ENCODE measurements at regions not wholly inside any gene's neighbourhood (a gene's known extent, or its start where the extent isn't known, plus 50 kb on each side); places are given as distances from the start of the nearest gene placed in this dataset.
"Not testable (repeated sequence)": the region's sequence is repeated elsewhere in the genome, so short reads cannot be mapped to it uniquely, and the experiment has no call there.

- DNase-seq, result no peak
These were observed 866.3 kb upstream of the SPRY2 start for GRCh38 chr13:81207231-81207630.

- no peak for DNase-seq
These were observed 862.9 kb upstream of the SPRY2 start for GRCh38 chr13:81203783-81204182.

GRCh38 chr13:81199956-81200355 lies 859.0 kb upstream of the SPRY2 start:
- DNase-seq, result no peak

GRCh38 chr13:81197966-81198365 lies 857.0 kb upstream of the SPRY2 start:
- DNase-seq, result no peak

- no peak for DNase-seq
These were observed 856.6 kb upstream of the SPRY2 start for GRCh38 chr13:81197483-81197882.

GRCh38 chr13:81194362-81194761 lies 853.4 kb upstream of the SPRY2 start:
- no peak for DNase-seq

DNA sequence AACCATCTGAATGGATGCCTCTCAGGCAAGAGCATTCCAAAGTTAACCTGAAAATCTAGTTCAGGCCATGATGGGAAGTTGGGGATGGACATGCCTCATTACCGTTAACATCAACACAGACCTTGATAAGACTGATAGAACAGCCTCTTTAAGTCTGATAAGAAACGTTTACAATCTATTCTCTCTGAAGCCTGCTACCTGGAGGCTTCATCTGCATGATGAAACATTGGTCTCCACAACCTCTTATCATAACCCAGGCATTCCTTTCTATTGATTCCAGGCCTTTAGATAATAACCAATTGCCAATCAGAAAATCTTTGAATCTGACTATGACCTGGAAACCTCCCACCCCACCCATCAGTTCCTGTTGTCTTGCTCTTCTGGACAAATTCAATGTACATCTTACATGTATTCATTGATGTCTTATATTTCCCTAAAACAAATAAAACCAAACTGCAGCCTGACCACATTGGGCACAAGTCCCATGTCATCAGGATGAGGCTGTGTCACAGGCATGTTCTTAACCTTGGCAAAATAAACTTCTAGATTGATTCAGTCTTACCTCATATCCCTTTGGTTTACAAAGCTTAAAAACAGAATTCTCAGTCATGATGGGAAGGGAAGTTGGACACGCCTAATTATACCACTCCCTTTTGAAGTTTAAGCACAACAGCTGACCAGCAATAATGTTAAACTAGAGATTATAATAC lies 843.8 kb upstream of the SPRY2 start:
- no peak for DNase-seq

GRCh38 chr13:81172603-81173002 lies 831.7 kb upstream of the SPRY2 start:
- no peak for DNase-seq

DNA sequence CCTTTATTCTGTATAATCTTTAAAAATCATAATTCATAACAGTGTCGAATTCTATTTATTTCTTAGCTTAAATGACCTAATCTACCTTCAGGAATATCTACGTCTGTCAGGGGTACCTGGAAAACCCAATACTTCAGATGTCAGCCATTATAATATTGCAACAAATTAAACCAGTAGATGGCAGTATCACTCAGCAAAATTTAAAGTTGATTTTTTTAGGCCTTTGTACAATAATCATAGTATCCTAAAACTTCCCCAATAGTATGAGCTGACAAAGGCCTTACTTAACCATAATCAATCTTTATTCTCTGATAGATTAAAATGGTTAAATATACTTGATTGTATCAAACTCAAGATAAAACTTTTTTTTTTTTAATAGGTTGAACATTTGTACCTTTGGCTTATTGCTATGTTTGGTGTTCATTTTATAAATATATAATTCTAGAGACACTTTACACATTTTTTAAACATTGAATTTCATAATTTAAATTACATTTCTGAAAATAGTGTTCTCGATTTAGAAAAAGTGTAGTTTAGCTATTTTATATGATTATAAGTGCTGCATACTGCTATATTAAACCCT lies 830.2 kb upstream of the SPRY2 start:
- peak; percentile 69 for DNase-seq

DNA sequence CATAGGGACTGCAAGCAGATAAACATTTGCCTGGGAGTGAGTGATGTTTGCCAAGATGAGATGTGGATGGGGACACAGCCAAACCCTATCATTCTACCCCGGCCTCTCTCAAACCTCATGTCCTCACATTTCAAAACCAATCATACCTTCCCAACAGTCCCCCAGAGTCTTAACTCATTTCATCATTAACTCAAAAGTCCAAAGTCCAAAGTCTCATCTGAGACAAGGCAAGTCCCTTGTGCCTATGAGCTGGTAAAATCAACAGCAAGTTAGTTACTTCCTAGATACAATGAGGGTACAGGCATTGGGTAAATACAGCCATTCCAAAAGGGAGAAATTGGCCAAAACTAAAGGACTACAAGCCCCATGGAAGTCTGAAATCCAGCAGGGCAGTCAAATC lies 822.9 kb upstream of the SPRY2 start:
- DNase-seq, result not testable (repeated sequence)

DNA sequence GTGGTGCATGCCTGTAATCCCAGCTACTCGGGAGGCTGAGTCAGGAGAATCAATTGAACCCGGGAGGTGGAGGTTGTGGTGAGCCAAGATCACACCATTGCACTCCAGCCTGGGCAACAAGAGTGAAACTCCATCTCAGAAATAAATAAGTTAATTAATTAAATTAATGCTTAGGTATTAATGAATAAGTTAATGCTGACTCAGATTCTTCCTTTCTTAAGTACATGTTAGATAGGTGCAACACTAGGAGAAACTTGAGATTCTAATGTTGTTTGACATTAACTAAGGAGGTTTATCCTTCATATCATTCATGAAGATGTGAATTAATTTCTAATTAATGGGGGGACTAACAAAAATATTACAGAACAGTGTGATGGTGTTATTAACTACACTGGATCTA lies 812.6 kb upstream of the SPRY2 start:
- no peak for DNase-seq

GRCh38 chr13:81148822-81149221 lies 807.9 kb upstream of the SPRY2 start:
- no peak for DNase-seq

- not testable (repeated sequence) for DNase-seq
These were observed 805.6 kb upstream of the SPRY2 start for GRCh38 chr13:81146576-81146975.

DNA sequence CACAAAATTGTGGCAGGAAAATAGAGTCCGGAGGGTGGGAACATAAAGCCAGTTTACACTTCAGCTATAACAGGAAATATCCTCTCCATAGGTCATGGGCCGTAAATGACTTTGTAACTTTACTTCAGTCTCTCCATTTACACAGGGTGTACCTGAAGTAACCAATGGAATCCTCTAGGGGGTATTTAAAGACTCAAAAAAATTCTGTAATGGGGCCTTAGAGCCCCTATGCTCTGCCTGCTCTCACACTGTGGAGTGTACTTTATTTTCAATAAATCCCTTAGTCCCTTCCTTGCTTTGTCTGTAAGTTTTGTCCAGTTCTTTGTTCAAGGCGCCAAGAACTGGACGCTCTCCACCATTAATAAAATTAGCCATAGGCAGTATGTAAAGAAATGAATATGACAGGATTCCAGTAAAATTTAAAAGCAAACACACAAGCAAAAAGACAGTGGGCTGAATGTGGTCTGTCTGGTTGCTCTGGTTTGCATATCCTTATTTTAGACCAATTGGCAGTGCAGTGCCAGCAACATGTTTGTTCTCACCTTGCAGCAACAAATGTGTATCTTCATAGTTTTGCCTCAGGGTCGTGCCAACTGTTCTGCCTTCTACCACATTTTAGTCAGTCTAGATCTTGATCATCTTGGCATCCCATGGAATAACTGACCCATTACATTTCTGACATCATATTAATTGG lies 801.5 kb upstream of the SPRY2 start:
- peak; percentile 5 for DNase-seq

DNA sequence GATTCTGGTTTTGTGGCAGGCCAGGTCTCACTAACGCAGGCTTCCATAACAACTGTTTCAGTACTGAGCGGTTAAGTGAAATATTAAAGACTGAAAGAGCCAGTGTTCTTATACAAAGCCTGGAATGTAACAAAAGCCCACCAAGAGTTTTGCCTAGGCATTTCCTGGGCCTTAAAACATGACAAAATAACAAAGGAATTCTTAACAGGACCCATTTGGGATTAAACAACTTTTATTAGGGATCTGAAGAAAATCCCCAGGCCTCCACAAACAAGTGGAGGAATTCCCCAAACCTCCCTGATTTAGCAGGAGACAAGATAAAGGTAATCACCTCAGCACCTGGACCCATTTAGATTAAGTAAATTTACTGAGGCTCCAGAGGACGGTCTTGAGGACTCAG lies 799.7 kb upstream of the SPRY2 start:
- no peak for DNase-seq

DNA sequence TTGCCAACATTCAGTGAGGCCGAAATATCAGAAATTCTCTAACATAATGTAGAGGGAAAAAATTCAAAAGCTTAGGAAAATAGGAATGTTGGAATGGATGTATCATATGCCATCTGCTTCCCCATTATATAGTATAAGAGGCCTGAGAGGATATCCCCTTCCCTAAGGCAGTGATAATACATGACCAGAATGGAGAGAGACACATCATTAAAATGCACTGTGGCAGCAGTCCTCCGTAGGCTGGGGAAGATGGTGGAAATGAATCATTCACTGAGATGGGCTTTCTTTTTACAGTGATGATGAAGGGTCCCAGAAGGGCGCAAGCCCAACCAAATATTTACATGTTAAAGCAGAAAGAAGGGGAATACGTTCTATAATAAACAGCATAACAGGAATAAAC lies 799.1 kb upstream of the SPRY2 start:
- DNase-seq, result no peak

DNA sequence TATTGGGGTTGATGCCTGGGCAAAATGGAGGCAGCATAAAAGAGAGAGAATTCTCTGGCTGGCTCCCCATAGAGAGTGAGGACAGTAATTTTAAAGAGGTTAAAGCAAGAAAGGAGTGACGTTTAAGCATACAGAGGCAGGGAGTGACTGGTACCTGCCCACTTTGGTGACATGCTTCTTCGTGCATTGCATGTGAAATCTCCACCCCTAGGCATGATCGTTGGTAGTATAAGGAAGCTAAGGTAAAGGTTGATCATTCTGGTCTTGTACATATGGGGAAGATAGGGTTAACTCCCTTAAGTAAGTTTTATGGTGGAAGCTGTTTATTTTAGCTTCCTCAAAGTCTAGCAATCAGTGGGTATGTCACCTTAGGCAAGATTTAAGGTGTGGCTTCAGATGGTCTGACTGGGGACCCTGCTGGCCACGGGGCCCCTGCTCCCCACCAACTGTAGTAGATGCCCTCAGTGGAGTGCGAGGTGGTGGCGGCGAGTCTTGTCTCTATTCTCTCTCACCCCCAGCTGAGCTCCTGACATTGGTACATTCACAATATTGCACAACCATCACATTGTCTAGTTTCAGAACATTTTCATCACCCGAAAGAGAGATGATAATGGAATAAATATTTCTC lies 797.5 kb upstream of the SPRY2 start:
- no peak for DNase-seq

DNA sequence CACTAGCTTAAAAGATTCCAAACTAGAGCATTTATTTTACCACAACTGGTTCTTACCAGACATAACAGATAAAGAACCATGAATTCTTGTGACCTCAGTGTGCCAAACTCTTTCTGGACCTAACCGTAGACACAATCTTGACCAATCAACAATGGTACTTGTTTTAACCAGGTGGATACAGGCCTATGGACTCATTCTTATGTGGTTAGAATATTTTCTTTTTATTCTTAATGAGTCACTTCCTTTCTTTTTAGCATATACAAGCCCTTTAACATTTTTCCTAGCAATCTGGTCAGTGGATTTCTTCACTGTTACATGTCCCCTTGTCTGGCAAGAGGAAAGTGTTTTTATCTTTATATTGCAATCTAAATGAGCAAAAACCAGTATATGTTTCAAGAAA lies 792.1 kb upstream of the SPRY2 start:
- no peak for DNase-seq

- DNase-seq, result no peak
These were observed 776.5 kb upstream of the SPRY2 start for GRCh38 chr13:81117416-81117815.

GRCh38 chr13:81116461-81117282 lies 775.7 kb upstream of the SPRY2 start:
- DNase-seq, result peak; percentile 67

DNA sequence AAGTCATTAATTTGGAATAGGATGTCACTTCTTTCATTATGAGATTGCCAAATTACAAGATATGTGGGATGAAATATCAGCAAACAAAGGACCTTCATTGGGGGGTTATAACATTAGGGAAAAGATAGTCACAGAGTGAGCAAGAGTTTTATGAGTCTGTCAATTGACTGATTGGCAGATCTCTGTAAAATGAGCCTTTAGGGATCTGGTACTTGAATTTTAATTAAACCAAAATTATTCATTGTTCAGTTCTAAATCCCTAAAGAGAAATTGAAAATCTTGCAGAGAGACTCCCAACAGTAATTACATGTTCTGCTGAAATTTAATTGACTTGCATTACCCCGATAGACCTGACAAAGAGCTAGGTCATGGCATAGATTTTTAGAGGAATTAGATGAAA lies 768.1 kb upstream of the SPRY2 start:
- DNase-seq, result no peak

GRCh38 chr13:81106348-81106747 lies 765.4 kb upstream of the SPRY2 start:
- DNase-seq, result no peak

Measured in OCI-M1 (cell line).